ENCODE measurements at regions not wholly inside any gene's neighbourhood (a gene's known extent, or its start where the extent isn't known, plus 50 kb on each side); places are given as distances from the start of the nearest gene placed in this dataset.

- H3K36me3 ChIP-seq (ENCODE audit: low read depth) = no peaks in the 10 kb centered on the region
- H3K4me1 ChIP-seq (ENCODE audit: low read depth) = no peaks in the 10 kb centered on the region
- DNase-seq (no peak), ATAC-seq (no peak)
- H3K4me3 ChIP-seq = no peak overlapping the region
- TF ChIP-seq, protein P1, sequence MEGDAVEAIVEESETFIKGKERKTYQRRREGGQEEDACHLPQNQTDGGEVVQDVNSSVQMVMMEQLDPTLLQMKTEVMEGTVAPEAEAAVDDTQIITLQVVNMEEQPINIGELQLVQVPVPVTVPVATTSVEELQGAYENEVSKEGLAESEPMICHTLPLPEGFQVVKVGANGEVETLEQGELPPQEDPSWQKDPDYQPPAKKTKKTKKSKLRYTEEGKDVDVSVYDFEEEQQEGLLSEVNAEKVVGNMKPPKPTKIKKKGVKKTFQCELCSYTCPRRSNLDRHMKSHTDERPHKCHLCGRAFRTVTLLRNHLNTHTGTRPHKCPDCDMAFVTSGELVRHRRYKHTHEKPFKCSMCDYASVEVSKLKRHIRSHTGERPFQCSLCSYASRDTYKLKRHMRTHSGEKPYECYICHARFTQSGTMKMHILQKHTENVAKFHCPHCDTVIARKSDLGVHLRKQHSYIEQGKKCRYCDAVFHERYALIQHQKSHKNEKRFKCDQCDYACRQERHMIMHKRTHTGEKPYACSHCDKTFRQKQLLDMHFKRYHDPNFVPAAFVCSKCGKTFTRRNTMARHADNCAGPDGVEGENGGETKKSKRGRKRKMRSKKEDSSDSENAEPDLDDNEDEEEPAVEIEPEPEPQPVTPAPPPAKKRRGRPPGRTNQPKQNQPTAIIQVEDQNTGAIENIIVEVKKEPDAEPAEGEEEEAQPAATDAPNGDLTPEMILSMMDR (IDR thresholded peaks at IDR 0.05) = no peak
- intact Hi-C loops (cut with DNase I, micrococcal nuclease) = no loop called here
- no peaks in the 10 kb centered on the region for H3K9me3 ChIP-seq
Measured at GRCh38 chr1:5428351-5428750, 563.9 kb downstream of the NPHP4 start.

GRCh38 chr1:5427026-5427613 is 565.1 kb downstream of the NPHP4 start:
- intact Hi-C loops (cut with DNase I, micrococcal nuclease) = no loop called here
- Histone ChIP-seq H3K4me3 (no peak overlapping the region), H3K4me1 (ENCODE audit: low read depth) (no peaks in the 10 kb centered on the region), H3K9me3 (no peaks in the 10 kb centered on the region), H3K36me3 (ENCODE audit: low read depth) (no peaks in the 10 kb centered on the region)
- TF ChIP-seq, protein P1 (IDR thresholded peaks at IDR 0.05) = no peak
- no peak for ATAC-seq
- no peak for DNase-seq

GRCh38 chr1:5424802-5425703 is 567.2 kb downstream of the NPHP4 start:
- TF ChIP-seq, protein P1 (IDR thresholded peaks at IDR 0.05) = no peak
- Histone ChIP-seq H3K4me3 (no peak overlapping the region), H3K9me3 (no peaks in the 10 kb centered on the region), H3K4me1 (ENCODE audit: low read depth) (no peaks in the 10 kb centered on the region), H3K36me3 (ENCODE audit: low read depth) (no peaks in the 10 kb centered on the region)
- intact Hi-C loops (cut with DNase I, micrococcal nuclease) = no loop called here
- ATAC-seq (no peak), DNase-seq (no peak)

GRCh38 chr1:5423109-5423508 is 569.1 kb downstream of the NPHP4 start:
- ATAC-seq (no peak), DNase-seq (no peak)
- Histone ChIP-seq H3K4me1 (ENCODE audit: low read depth) (no peaks in the 10 kb centered on the region), H3K9me3 (no peaks in the 10 kb centered on the region), H3K36me3 (ENCODE audit: low read depth) (no peaks in the 10 kb centered on the region), H3K4me3 (no peak overlapping the region)
- TF ChIP-seq, protein P1 (IDR thresholded peaks at IDR 0.05) = no peak
- intact Hi-C loops (cut with DNase I, micrococcal nuclease) = no loop called here

GRCh38 chr1:5419501-5419900 is 572.7 kb downstream of the NPHP4 start:
- intact Hi-C loops (cut with DNase I, micrococcal nuclease) = no loop called here
- no peaks in the 10 kb centered on the region for H3K36me3 ChIP-seq (ENCODE audit: low read depth)

More at GRCh38 chr1:5419501-5419900, 572.7 kb downstream of the NPHP4 start:
- DNase-seq = no peak
- H3K4me1 ChIP-seq (ENCODE audit: low read depth) = no peaks in the 10 kb centered on the region
- no peak for ATAC-seq
- TF ChIP-seq, protein P1 (IDR thresholded peaks at IDR 0.05) = no peak
- H3K4me3 ChIP-seq = no peak overlapping the region
- H3K9me3 ChIP-seq = no peaks in the 10 kb centered on the region

Data from mucosa of descending colon (tissue), 3 donors.